ENCODE measurements at regions not wholly inside any gene's neighbourhood (a gene's known extent, or its start where the extent isn't known, plus 50 kb on each side); places are given as distances from the start of the nearest gene placed in this dataset.
"Not testable (repeated sequence)": the region's sequence is repeated elsewhere in the genome, so short reads cannot be mapped to it uniquely, and the experiment has no call there.

DNA sequence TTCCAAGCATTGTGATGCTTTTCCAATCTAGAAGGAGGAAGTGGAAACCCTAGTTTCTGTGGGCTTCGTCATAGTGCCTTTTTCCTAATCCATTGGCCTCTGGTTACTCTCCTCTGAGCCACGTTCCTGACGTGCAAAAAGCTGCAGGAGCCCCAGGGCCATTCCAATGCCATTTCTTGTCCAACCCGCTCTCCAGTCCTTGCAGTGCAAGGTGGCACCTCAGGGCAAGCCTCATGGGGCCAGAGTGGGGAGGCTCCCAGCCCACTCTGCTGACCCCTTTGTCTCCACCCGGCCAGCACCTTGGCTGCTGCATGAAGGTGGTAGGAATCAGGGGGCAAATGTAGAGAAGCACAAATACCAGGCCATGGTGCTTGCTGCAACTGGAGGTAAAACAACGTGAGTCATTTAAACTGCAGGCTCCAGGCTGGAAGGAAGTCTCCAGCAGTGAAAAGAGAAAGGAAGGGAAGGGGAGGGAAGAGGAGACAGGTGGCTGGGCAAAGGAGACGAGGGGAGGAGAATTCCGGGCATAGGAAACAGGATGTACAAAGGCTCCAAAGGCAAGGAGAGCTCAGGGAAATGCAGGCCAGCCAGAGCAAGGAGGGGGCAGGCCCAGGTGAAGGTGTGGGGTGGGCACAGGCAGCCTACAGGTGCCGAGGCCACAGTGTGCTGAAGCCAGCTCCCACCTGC, 168.2 kb upstream of the TNRC6C start:
- no peak for DNase-seq (ENCODE audit: low read depth in 3 of 3, low spot score in 2 of 3)

DNA sequence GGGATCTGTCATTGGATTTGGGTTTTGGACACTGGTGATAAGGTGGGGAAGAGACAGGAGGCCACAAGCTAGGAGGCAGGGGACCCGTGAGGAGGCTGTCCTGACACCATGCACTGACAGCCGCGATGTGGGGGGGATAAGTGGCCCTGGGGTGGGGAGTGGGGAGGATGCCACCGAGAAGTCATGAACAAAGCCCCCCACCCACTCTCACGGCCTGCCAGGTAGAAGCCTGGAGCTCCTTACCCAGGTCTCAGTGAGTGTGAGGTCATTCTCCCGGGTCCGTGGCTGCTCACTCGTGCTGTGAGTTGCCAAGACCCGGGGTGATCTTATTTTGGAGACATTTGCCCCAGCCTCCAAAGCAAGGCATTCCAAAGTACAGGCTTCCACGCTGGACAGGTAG, 165.9 kb upstream of the TNRC6C start:
- no peak for DNase-seq (ENCODE audit: low read depth in 3 of 3, low spot score in 2 of 3)

DNA sequence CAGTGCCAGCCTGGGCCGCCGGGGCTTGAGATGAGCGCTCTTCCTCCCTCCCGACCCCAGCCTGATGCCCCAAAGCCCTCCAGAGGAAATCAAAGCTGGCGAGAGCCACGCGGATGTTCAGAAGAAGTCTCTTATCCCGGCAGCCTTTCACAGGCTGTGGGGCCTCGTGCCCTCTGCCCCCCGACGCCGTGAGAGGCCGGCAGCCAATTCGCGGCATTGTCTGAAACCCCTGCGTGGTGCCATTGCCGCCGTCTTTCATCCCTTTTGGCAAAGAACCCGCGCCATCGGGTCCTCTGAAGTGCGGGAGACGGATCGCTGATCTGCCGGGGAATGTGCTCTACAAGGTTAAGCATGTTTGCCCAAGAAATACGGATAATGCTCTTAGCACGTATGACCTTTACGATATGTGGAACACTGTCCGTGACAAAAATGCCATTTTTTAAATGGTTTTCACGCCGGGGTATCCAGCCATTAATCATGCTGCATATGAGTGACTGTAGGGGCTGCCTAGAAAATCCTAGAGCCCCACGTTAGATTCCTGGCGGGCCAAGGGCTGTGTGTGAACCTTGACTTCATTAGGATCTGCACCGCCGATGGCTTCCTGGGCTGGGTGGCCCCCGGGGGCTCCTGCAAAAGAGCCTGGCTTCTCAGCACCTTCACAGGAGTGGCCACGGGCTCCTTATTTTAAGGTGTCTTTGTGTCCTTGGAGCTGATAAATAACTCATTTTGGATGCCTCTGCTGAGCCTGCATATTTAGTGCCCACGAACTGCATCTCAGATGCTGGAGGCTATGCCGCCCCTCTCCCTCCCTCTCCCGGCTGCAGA, 165.1 kb upstream of the TNRC6C start:
- no peak for DNase-seq (ENCODE audit: low read depth in 3 of 3, low spot score in 2 of 3)

DNA sequence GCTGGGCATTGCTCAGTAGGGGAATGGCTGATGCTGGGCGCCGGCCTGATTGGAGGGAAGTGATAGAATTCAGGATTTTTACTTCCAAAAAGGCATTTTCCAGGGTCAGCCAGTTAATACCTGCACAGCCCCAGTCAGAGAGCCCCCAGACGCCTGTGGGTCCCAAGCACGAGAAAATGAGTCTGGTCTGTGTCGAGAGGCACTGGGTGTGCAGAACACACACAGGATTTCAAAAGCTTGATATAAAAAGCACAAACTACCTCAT, 164.6 kb upstream of the TNRC6C start:
- DNase-seq (ENCODE audit: low read depth in 3 of 3, low spot score in 2 of 3), result no peak

DNA sequence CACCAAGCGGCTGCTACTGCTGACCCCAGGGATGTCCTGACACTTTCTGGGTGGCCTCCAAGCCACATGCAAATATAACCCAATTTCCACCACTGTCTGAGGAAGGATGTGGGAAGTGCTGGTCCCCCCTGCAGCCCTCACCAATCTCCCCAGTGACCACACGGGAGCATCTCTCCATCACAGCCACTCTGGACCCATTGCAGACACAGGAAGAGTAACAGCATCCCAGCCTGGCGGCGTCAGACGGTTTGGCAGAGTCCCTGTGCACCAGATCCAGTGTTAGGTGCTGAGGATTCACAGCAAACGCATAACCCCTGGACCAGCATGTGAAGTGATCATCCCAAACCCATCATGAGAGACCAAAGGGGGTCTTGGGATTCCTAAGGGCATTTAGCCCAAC, 163.7 kb upstream of the TNRC6C start:
- DNase-seq (ENCODE audit: low read depth in 3 of 3, low spot score in 2 of 3), result no peak

DNA sequence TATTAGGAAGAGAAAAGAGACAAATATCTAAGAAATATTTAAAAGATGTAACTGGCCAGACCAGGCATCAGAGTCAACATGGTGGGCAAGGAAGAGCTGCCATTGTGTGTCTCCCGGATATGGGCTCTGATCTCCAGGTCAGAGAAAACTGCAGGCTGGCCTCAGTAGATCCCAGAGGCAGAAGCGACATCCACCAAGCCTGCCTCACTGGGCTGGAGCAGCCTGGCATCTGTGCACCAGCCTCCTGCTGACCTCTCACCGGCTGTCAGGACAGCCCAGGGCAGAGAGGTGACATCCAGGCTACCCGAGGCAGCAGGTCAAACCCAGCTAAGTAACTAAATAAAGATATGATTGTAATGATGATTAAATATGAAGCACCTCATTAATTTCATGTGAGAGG, 162.8 kb upstream of the TNRC6C start:
- no peak for DNase-seq (ENCODE audit: low read depth in 3 of 3, low spot score in 2 of 3)

DNA sequence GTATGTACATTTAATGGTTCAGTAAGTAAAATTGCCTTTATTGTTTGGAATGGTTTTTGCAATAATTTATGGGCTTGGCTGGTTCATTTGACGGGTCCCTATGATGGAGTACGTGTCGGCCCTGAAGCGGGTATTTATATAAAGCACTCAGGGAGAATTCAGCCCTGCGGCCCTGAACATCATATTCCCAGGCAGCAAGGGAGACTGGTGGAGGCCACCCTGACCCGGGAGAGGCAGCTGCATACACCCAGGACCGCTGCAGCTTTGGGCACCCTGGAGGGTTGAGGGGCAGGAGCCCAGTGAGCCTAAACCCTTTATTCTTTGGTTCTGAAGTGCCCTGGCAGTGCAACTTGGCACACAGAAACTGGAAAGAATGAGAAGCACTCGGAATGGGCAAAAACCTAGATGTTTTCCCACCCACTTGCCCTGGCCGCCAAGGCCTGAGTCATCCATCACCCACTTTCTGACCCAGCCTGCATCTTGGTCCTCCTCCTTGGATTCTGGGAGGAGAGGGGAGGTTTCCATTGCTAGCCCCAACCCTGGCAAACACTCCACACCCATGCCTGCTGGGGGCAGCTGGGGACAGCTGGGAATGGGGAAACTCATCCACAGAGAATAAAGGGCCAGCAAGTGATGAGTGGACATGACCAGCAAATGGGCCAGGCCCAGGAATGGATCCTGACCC, 162.2 kb upstream of the TNRC6C start:
- no peak for DNase-seq (ENCODE audit: low read depth in 3 of 3, low spot score in 2 of 3)

DNA sequence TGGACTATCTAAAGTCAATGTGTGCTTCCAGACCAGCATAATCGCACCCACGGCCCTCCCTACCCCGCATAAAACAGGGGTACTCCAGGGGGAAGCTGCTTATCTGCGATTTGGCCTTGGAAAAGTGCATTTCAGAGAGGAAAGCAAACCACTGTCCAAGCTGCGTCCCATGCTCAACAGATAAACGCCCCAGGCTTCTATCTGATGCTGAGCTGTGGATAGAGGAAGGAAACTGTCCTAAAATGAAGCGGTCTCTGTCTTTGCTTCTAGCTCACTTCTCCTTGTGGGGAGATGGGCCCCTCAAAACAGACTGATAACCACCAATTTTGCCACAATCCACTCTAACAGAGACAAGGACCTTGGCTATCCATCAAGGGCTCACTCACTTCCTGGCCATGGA, 160.5 kb upstream of the TNRC6C start:
- DNase-seq (ENCODE audit: low read depth in 3 of 3, low spot score in 2 of 3), result no peak

DNA sequence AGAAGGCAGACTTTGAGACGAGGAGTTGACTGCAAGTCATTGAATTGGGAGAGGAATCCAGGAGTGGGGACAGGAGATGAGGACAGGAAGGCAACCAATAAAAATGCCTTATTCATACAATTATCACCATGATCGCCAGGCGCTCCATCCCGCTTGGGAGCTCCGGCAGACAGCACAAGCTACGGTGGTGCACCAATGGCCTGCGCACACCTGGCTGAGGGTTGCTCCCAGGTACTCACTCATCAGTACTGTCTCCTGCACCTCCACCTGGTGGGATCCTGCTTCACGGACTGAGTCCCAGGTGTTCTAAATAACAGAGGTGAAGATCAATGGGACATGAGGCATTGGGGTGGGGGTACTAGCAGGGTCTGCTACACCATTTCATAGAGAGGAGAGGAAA, 160.0 kb upstream of the TNRC6C start:
- no peak for DNase-seq (ENCODE audit: low read depth in 3 of 3, low spot score in 2 of 3)

DNA sequence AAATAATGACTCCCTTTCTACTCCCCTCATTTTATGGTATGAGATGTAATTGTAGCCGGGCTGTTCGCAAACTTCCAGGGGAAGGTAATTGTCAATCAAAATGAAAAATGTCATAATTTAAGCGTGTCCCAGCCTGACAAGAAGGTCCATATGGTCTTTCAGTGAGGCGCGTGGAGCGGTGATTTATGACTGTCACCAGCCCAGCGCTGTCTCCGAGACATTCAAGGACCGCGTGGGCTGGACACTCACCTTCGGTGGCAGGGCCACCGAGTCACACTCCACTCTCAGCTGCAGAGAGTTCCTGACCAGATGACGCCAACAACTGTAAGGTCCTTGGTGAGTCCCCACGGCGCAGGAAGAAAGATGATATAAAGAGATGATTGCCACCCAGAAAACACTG, 157.7 kb upstream of the TNRC6C start:
- no peak for DNase-seq (ENCODE audit: low read depth in 3 of 3, low spot score in 2 of 3)

DNA sequence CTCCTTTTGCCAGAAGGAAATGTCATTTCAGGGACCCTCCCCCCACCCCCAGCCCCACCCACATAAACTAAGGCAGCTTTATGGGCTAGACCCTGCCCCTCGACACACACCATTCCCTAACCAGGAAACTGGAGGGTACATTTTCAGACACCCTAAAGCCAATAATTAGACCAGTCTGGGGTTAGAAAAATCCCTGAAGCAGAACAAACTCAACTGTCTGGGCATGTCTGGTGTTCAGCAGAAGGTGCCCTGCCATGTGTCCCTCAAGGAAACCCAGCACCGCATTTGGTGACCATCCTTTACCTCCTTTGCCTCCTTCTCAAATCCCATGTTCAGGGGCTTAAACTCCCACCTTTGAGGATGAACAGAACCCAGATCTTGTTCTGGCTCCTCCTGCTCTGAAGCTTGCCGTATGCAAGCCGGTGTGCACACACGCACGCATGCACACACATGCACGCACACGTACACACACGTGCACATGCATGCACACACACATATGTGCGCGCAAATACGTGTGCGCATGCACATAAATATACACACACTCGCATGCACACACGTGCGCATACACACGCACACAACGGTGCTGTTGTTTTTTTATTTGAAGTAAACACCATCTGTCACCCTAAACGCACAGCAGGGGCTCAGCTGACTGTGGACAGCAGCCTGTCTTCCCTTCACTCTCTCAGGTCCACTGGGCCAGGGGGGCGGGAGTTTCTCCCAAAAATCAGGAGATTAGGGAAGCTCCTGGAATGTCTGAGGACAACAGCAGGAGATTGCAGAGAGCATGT, 156.8 kb upstream of the TNRC6C start:
- DNase-seq (ENCODE audit: low read depth in 3 of 3, low spot score in 2 of 3), result no peak

DNA sequence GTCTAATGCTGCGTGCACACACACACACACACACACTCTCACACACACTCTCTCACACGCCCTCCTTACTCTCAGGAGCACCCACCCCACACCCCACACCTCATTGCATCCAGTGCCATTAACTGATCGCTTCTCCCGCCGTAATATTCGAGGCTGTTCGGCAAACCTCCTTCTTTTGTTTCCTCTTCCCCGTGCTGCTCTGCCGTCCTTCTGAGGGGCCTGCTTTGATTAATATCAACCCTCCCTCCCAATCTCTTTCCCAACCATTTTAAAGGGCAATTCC, 156.2 kb upstream of the TNRC6C start:
- DNase-seq (ENCODE audit: low read depth in 3 of 3, low spot score in 2 of 3), result no peak

DNA sequence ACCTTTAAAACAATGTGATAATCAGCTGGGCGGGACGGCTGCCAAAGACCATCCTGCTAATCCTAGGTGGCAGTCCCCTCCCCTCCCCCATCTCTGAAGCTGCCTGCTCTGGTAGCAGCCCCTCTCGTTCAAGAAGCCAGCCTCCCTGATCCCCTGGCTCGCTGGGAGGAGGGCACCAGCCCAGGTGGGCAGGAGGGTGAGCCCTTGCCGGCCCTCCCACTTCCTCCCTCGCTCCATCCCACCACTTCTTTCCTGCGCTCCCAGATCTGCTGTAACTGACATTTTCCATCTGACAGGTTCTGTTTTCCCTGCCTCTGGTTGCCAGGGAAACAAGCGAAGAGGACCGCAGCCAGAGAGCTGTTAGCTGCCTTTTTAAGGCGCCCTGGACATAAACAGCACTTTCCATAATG, 155.7 kb upstream of the TNRC6C start:
- peak; percentile 58 to 72 (median 70) for DNase-seq (ENCODE audit: low read depth in 3 of 3, low spot score in 2 of 3)

DNA sequence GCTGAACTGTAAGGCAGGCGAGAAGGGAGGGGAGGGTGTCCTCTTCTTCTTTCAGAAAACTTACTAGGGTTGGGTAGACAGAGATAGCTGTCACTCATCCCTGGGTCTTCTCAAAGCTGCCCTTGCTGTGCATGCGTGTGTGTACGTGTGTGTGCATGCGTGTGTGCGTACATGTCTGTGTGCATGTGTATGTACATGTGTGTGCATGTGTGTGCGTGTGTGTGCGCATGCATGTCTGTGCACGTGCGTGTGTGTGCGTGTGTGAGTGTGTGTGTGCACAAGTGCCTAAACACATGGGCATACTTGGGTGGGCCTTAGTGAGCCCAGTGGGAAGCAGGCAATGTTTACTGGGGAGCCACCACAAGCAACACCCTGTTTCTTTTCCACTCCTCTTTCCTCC, 154.8 kb upstream of the TNRC6C start:
- DNase-seq (ENCODE audit: low read depth in 3 of 3, low spot score in 2 of 3), result no peak

DNA sequence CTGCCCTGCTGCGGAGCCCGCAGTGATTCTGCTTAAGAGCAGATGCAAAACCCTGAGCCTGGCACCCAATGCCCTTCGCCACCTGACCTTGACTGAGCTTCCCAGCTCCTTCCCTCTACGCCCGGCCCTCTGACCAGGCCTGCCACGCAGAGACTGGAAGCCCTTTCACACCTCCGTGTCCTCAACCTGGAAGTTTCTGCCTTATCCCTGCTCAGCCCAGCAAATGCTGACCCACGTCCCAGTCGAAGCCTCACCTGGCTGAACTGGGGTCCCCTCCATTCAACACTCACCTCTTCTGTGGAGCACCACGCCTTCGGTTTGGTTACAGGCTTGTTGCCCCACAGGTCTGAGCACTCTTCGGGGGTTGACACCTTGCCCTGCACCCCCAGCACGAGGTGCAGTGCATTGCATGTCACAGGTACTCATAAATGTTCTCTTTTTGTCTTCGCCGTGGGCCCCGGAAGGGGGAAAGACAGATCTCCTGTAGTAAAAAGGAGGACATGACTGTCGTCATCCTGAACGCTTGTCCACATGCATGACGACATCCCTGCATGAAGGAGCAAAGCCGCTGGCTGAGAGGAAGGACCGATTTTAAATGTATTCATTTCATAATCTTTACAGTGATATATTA, 153.6 kb upstream of the TNRC6C start:
- DNase-seq (ENCODE audit: low read depth in 3 of 3, low spot score in 2 of 3), result no peak

DNA sequence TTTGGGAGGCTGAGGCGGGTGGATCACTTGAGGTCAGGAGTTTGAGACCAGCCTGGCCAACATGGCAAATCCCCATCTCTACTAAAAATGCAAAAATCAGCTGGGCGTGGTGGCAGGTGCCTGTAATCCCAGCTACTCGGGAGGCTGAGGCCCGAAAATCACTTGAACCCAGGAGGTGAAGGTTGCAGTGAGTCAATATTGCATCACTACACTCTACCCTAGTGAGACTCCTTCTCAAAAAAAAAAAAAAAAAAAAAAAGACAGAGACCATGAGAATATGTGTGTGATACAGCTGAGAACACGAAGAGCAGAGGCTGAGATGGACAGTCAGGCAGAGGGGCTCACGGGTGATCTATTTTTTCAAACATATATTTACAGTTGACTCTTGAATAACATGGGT, 152.5 kb upstream of the TNRC6C start:
- not testable (repeated sequence) for DNase-seq (ENCODE audit: low read depth in 3 of 3, low spot score in 2 of 3)

DNA sequence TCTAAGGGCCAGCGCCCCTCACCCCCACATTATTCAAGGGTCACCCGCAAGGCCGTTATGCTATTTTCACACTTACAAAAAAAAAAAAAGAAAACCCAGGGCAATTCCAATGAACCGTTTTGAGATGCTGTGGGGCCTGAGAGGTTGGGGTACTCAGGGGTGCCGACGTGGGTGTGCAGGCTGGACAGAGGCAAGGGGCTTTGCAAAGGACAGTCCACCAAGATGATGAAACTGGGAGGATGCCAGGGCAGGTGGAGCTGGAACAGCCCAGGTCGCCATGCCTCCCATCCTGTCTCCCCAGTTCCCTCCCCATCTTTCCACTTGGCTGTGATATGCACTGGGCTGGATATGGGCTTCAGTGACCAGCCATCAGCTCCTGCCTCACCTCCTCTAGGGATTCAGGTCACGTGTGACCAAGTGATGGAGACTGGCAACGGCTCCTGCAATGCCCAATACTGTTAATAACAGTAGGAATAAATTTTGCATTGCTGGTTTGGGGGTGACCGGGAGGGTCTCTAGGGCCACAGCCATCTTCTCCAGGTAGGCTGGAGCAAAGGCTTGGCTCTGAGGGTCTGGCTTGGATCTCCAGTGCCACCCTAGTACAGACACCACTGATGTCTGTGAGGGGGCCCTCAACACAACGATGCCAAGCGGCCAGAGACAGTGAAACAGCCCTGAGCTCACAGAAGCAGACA, 151.3 kb upstream of the TNRC6C start:
- DNase-seq (ENCODE audit: low read depth in 3 of 3, low spot score in 2 of 3), result no peak

DNA sequence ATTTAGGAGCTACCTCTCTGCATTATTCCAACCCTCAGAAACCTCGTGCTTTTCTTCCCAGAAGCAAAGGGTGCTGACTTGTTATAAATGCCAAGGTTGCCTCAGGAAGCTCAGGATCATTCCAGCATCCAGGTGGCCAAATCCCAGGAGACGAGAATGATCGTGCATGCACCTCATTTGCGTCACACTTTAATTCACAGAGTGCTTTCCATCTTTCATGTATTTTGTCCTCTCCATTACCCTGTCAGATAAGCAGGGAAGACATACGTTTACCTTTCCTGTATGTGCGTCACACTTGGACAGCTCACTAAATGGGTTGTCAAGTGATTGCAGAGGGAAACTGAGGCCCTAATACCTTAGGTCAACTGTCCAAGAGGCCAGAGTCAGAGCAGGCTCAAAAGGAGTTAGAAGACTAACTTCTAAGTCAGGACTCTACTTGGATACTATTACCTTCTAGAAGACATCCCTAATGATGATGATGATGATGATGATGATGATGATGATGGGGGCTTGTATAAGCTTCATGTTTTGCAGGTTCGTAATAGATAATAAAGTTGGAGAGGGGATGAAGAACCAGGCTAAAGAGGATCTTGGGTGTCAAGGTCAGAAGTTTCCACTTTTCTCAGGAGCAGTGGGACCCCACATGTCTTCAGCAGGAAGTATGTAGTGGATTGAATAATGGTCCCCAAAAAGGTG, 150.6 kb upstream of the TNRC6C start:
- DNase-seq (ENCODE audit: low read depth in 3 of 3, low spot score in 2 of 3), result no peak

DNA sequence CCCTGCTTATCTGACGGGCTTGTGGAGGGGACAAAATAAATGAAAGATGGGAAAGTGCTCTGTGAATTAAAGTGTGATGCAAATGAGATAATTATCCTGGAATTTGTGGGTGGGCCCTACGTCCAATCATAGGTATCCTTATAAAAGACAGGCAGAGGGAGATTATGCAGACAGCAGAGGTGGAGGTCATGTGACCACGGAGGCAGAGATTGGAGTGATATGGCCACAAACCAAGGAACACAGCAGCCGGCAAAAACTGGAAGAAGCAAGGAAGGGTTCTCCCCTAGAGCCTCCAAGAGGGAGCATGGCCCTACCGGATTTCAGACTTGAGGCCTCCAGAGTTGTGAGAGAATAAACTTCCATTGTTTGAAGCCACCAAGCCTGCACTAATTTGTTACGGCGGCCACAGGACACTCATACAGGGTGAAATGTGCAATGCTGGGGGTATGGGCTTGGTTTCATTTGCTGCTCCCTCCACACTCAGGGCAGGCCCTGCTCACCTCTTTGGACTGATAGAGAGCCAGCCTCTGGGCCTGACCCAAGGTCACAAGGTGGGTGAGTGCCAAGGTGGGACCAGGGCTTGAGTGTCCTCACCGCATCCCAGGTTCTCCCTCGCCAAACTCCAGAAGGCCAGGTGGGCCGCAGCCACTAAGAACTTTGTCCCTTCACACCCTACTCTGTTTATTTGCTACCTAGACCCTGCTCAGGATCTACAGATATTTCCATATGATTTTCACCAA, 149.6 kb upstream of the TNRC6C start:
- DNase-seq (ENCODE audit: low read depth in 3 of 3, low spot score in 2 of 3), result no peak
